ENCODE measurements at regions not wholly inside any gene's neighbourhood (a gene's known extent, or its start where the extent isn't known, plus 50 kb on each side); places are given as distances from the start of the nearest gene placed in this dataset.
"Not testable (repeated sequence)": the region's sequence is repeated elsewhere in the genome, so short reads cannot be mapped to it uniquely, and the experiment has no call there.

GRCh38 chr10:7070950-7071349 is 339.9 kb downstream of the SFMBT2 start:
- FAIRE-seq, result no peak
- no peak for DNase-seq (ENCODE audit: insufficient read length, low spot score)

- no peak for FAIRE-seq
- DNase-seq (ENCODE audit: insufficient read length, low spot score), result no peak
Observed at GRCh38 chr10:7069706-7070105, 341.1 kb downstream of the SFMBT2 start.

- no peak for DNase-seq (ENCODE audit: insufficient read length, low spot score)
- FAIRE-seq, result no peak
Observed at GRCh38 chr10:7056216-7056615, 354.6 kb downstream of the SFMBT2 start.

- peak; percentile 17 for DNase-seq (ENCODE audit: insufficient read length, low spot score)
- no peak for FAIRE-seq
Observed at GRCh38 chr10:7054915-7055314, 355.9 kb downstream of the SFMBT2 start.

DNA sequence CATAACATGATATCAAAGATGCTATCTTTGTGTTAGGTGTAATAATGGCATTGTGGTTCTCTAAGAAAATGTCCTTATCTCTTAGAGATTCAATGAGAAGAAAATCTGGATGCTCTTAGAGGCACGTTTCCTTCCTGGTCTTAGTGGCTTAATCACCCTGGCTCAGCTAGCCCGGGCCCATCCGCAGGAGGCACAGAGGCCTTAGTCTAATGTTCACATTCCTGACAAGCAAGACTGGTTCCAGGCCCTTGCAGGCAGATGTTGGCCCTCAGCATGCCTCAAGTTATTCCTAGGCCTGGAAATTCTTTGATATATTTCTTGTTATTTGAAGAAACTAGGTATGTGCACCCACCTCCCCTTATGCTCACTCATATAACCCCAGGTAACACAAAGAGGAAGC is 357.6 kb downstream of the SFMBT2 start:
- DNase-seq (ENCODE audit: insufficient read length, low spot score) (no peak), FAIRE-seq (no peak)

DNA sequence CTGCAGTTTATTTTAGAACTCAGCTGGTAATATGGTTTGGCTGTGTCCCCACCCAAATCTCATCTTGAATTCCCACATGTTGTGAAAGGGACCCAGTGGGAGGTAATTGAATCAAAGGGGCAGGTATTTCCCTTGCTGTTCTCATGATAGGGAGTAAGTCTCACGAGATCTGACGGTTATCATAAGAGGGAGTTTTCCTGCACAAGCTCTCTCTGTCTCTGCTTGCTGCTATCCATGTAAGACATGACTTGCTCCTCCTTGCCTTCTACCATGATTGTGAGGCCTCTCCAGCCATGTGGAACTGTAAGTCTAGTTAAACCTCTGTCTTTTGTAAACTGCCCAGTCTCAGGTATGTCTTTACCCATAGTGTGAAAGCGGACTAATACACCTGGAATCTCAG is 360.8 kb downstream of the SFMBT2 start:
- DNase-seq (ENCODE audit: insufficient read length, low spot score); FAIRE-seq: not testable (repeated sequence)

DNA sequence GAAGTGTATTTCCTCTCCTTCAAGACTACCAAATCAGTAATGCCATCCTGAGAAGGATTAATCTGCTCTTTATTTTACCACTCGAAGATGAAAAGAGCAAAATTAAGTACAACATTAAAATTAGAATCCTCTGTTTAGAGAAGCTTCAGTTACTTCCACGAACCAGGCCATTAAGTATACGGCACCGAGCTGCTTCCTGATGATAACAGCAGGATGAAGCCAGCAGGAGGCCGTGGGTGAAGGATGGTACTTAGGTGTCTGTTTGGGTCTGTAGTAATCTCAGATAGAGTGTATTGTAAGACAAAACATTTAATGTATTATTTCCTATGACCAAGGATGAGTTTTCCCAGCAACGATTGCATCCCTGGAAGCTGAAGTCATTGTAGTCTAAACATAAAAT is 362.8 kb downstream of the SFMBT2 start:
- DNase-seq (ENCODE audit: insufficient read length, low spot score) (no peak), FAIRE-seq (no peak)

- FAIRE-seq (no peak), DNase-seq (ENCODE audit: insufficient read length, low spot score) (no peak)
Observed at GRCh38 chr10:7046615-7047014, 364.2 kb downstream of the SFMBT2 start.

DNA sequence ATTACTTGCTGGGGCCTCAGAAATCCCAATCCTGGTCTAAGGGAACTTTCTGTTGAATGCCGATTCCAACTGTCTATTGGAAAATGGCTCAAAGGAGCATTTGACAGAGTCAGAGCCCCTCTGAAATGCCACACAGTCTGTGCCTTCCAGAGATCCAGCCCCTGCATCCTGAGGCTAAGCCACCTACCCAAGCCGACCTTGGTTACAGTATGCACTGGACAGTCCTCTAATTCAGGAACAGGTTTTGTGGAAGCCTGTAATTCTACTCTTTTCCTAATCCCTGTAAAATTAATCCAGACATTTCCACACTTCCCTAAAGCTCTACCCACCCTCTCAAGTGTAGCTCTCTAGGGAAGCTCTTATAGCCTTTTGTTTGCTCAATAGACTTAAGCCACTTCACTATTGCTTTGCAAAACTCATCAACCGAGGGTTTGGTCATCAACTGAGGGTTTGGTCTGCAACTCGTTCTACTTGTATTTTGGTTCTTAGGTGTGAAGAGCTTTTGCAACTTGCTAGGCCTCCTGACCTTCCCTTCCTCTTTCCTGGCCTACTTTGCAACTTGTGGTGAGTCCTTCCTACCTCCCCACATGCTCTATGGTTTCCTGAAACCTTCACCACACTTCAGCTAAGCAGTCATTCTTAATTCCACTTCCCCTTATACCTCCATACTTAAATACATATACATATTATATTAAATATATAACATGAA is 364.8 kb downstream of the SFMBT2 start:
- DNase-seq (ENCODE audit: insufficient read length, low spot score), result no peak
- FAIRE-seq, result no peak

DNA sequence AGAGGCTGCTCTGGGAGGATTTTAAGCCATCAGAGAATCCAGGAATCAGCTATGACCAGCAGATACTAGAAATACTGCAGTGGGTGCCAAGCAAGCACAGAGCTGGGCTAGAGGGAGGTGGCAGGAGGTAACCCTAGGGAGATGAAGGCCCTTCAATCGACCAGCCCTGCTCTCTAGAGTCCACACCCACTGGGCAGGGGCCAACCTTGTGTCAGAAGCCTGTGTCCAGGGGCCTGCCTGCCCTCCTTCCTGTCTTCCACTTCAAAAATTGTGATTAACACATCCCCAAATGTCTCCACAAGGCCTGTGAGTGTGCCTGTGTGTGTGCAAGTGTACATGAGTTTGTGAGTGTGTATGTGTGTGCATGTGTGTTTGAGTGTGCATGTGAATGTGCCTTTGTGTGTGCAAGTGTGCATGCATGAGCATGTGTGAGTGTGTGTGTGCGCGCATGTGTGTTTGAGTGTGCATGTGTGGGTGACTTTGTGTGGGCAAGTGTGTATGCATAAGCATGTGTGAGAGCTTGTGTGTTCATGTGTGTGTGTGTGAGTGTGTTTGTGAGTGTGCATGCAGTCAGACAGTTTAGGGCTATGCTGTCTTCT is 367.7 kb downstream of the SFMBT2 start:
- DNase-seq (ENCODE audit: insufficient read length, low spot score), result no peak
- FAIRE-seq, result peak; percentile 38

DNA sequence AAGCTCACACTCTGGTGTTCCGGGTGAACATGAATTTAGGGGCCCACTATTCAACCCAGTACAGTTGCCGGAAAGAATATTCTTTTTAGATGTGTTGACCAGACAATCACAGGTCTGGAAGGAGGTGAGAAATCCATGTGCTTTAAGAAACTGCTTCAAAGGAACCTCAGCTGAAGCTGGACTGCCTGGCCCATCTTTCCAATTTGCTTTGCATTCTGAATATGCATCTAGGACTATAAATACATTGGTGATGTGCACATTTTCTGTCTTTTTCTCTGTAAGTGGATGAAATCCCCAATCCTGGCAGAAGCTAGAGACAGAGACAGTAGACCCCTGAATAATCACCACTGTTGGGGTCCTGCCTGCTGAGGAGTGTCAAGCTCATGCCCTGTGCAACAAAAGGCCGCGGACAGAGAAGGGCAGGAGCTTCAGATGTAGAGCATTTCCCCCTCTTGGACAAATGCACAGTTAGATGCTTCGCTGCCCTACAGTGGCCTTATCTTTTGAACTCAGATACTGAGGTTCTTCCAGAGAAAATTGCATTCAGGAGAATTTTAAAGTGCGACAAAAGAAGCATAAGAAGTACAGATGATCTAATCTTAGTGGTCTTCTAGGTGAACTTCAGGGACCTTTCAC is 368.3 kb downstream of the SFMBT2 start:
- DNase-seq (ENCODE audit: insufficient read length, low spot score) (no peak), FAIRE-seq (no peak)

- FAIRE-seq, result no peak
- no peak for DNase-seq (ENCODE audit: insufficient read length, low spot score)
Observed at GRCh38 chr10:7042000-7042399, 368.8 kb downstream of the SFMBT2 start.

DNA sequence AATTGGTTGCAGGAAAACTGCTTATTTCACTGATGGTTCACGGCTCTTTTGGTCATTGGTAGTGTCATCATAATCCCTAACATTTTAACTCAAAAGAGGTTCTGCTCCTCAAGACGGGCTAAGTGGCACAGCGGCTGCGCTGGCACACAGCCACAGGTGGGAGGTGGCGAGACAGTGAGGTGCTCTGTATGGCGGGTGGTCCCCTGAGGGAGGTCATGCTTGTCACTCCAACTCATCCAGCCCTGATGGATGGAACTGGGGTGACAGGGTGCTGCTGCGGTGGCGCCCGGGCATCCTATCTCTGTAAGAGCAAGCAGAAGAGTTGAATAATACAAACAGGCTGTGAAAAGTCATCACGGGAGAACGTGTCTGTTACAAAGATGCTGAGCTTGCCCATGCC is 370.2 kb downstream of the SFMBT2 start:
- FAIRE-seq (no peak), DNase-seq (ENCODE audit: insufficient read length, low spot score) (no peak)

DNA sequence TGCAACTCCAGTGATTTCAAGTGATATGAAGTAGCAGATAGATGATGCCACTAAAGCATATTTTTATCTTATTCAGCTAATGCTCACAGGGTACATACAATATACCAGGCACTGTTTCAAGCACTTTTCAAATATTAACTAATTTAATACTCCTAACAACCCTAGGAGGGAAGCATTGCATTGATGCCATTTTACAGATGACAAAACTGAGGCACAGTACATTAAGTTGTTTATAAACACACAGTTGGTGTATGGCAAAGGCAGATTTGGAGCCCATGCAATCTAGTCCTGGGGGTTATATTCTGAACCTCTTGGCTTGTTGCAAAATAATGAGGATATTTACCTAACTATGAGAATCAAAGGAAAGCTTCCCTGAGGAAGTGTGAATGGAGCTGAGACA is 371.0 kb downstream of the SFMBT2 start:
- FAIRE-seq, result no peak
- DNase-seq (ENCODE audit: insufficient read length, low spot score), result no peak

- no peak for DNase-seq (ENCODE audit: insufficient read length, low spot score)
- FAIRE-seq, result no peak
Observed at GRCh38 chr10:7038416-7038815, 372.4 kb downstream of the SFMBT2 start.

- not testable (repeated sequence) for FAIRE-seq; DNase-seq (ENCODE audit: insufficient read length, low spot score)
Observed at GRCh38 chr10:7037434-7037833, 373.4 kb downstream of the SFMBT2 start.

DNA sequence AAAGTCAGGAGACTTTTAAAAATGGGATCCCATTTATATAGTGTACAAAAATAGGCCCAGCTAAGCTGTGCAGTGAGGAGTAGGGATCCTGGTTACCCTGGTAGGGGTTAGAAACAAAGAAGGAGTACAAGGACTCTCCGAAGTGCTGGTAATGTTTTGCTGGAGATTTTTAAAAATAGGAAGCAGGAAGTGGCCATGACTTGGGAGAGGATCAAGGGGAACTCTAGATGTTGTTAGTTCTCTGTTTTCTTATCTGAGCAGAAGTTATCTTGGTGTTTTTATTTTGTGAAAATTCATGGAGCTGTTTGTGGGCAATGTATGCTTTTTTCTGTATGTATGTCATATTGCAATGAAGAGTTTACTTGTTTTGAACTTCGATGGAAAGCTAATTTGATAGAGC is 373.9 kb downstream of the SFMBT2 start:
- FAIRE-seq (no peak), DNase-seq (ENCODE audit: insufficient read length, low spot score) (no peak)

GRCh38 chr10:7035126-7035761 is 375.6 kb downstream of the SFMBT2 start:
- no peak for FAIRE-seq
- DNase-seq (ENCODE audit: insufficient read length, low spot score), result no peak

DNA sequence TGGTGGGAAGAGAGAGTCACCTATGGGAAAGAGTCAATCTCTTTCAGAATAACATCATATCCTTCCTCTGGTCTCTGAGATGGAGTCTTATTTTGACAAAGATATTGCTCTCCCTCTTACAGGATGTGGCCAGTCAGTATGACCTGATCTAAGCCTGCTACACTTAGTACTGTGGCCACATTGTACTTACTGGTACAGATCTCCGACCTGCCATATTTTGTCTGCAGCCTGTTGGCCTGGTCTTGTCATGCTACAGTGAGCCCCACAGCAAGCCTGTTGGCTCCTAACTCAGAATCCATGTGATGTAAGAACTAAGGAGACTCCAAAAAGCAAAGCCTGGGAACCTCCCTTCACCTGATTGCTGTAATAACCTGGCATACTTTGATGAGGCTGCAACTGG is 377.8 kb downstream of the SFMBT2 start:
- no peak for DNase-seq (ENCODE audit: insufficient read length, low spot score)
- FAIRE-seq, result no peak

DNA sequence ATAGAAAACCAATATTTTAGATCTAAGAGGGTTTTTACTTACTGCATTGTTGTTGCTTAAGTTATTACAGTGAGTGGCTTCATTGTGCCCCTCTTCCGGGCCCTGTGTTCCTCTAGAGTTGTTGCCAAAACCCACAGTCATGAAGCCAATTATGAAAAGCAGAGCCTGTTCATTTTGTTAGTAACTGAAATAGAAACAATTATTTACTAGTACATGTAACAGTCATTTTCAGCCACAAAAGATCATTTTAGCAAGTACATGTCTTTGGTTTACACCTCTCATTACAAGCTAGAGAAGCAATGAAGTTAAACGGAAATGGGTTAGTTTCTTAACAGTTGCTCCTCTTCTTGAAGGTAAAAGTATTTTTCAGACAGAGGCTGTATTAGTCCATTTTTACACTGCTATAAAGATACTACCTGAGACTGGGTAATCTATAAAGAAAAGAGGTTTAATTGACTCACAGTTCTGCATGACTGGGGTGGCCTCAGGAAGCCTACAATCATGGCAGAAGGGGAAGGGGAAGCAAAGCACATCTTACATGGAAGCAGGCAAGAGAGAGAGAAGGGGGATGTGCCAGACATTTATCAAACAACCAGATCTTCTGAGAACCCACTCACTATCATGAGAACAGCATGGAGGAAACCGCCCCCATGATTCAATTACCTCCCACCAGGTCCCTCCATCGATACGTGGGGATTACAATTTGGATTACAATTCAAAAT is 380.5 kb downstream of the SFMBT2 start:
- no peak for FAIRE-seq
- no peak for DNase-seq (ENCODE audit: insufficient read length, low spot score)

- FAIRE-seq (no peak), DNase-seq (ENCODE audit: insufficient read length, low spot score) (no peak)
Observed at GRCh38 chr10:7029672-7030071, 381.2 kb downstream of the SFMBT2 start.
